Endothelial cell of umbilical vein (primary cell): ENCODE measurements at regions not wholly inside any gene's neighbourhood (a gene's known extent, or its start where the extent isn't known, plus 50 kb on each side); places are given as distances from the start of the nearest gene placed in this dataset.

ENCODE experiments used
- BruUV-seq: library from RNA; stranded (reverse); fragments of 400-500 nt; replicated peaks from 2 replicates; lab custom pipeline; 2021; lab: Mats Ljungman, UMichigan
- CTCF ChIA-PET: fragments of 300-600, 350-600 bp; sonication (Branson Sonifier 250); formaldehyde crosslinking; loops from one replicate; lab custom pipeline; 2021; ENCODE audit warnings: antibody characterized with exemption, inconsistent platforms; lab: Charles Lee
- POLR2A ChIA-PET: fragments of 300-600, 350-600 bp; sonication (Branson Sonifier 250); formaldehyde crosslinking; loops from one replicate; lab custom pipeline; 2021; ENCODE audit warnings: antibody characterized with exemption, inconsistent platforms; lab: Charles Lee
- DNase-seq: peaks from one replicate; pipeline ENCODE4 v3.0.0-alpha.2; 2011; ENCODE audit warnings: low read depth, low spot score
- FAIRE-seq: peaks from 2 replicates; lab custom pipeline; 2011; peaks lifted over from hg19 to GRCh38; lab: Jason Lieb, UNC
- H2AFZ ChIP-seq: 2 replicates; pipeline ENCODE4 v1.6.0; 2012; ENCODE audit warnings: low read depth, low read length, control low read depth, inconsistent platforms
- H3K27ac ChIP-seq: 2 replicates; pipeline ENCODE4 v1.5.1; 2011; ENCODE audit warnings: low read depth, mild to moderate bottlenecking, control low read depth, low read length, moderate library complexity; ENCODE audit not compliant: insufficient read depth
- H3K27me3 ChIP-seq, 2 experiments: 2 replicates each; pipeline versions ENCODE4 v1.6.0 to v1.6.1; 2011; ENCODE audit warnings: low read length in 2 of 2, mixed read lengths in 1 of 2; ENCODE audit not compliant: control insufficient read depth in 2 of 2, insufficient read depth in 2 of 2
- H3K36me3 ChIP-seq, 2 experiments: 2 replicates in 1 of 2; 3 replicates in 1 of 2; pipeline ENCODE4 v1.5.1; 2011; ENCODE audit warnings: low read length in 2 of 2, mild to moderate bottlenecking in 1 of 2, moderate library complexity in 1 of 2; ENCODE audit not compliant: control insufficient read depth in 2 of 2, insufficient read depth in 2 of 2; ENCODE audit errors: extremely low read depth in 1 of 2
- H3K4me1 ChIP-seq: 3 replicates; pipeline ENCODE4 v1.5.1; 2011; ENCODE audit warnings: mild to moderate bottlenecking, low read length; ENCODE audit not compliant: control insufficient read depth, insufficient read depth; ENCODE audit errors: extremely low read depth
- H3K4me2 ChIP-seq: 2 replicates; pipeline ENCODE4 v1.6.1; 2011; ENCODE audit warnings: low read length, control low read depth, mixed read lengths; ENCODE audit not compliant: insufficient read depth
- H3K4me3 ChIP-seq, 3 experiments: fragments of 200-600 bp in 1 of 3; sonication (generic), shearing (Covaris generic) in 1 of 3; replicated peaks in 1 of 3; 2 replicates each; pipeline ENCODE4 v1.5.1; 2011 to 2016; ENCODE audit warnings: control low read depth in 3 of 3, low read length in 3 of 3, mild to moderate bottlenecking in 2 of 3, inconsistent platforms in 1 of 3, low read depth in 1 of 3, moderate library complexity in 1 of 3; ENCODE audit not compliant: insufficient read depth in 1 of 3
- H3K79me2 ChIP-seq: 2 replicates; pipeline ENCODE4 v1.6.0; 2012; ENCODE audit warnings: low read length, inconsistent platforms; ENCODE audit not compliant: control insufficient read depth, insufficient read depth
- H3K9ac ChIP-seq: replicated peaks from 2 replicates; pipeline ENCODE3; 2011; ENCODE audit warnings: low read length, control low read depth; ENCODE audit not compliant: insufficient read depth; ENCODE audit errors: extremely low read depth
- H3K9me1 ChIP-seq: replicated peaks from 3 replicates; pipeline ENCODE4 v1.6.0; 2011; ENCODE audit warnings: mild to moderate bottlenecking, low read length; ENCODE audit not compliant: control insufficient read depth, insufficient read depth; ENCODE audit errors: extremely low read depth
- H3K9me3 ChIP-seq: replicated peaks from 2 replicates; pipeline ENCODE4 v1.5.1; 2012; ENCODE audit warnings: low read length, inconsistent platforms; ENCODE audit not compliant: control insufficient read depth, insufficient read depth
- H4K20me1 ChIP-seq: replicated peaks from 2 replicates; pipeline ENCODE3; 2011; ENCODE audit warnings: mild to moderate bottlenecking, low read length; ENCODE audit not compliant: control insufficient read depth, insufficient read depth; ENCODE audit errors: extremely low read depth
- CTCF ChIP-seq, 2 donors: IDR thresholded peaks; 1 replicate in 1 of 2; 2 replicates in 1 of 2; pipeline ENCODE4 v1.5.1; 2011; ENCODE audit warnings: low read length in 2 of 2, mild to moderate bottlenecking in 2 of 2, moderate library complexity in 2 of 2, control low read depth in 1 of 2, inconsistent platforms in 1 of 2, low read depth in 1 of 2; ENCODE audit not compliant: insufficient read depth in 1 of 2; ENCODE audit errors: extremely low read depth in 1 of 2
- EZH2 ChIP-seq: IDR thresholded peaks from 2 replicates; pipeline ENCODE4 v1.6.1; 2012; ENCODE audit warnings: borderline replicate concordance, low read depth, mild to moderate bottlenecking, moderate library complexity, low read length, inconsistent platforms; ENCODE audit not compliant: severe bottlenecking
- FOS ChIP-seq: IDR thresholded peaks from 2 replicates; pipeline ENCODE4 v1.6.1; 2011; ENCODE audit warnings: mild to moderate bottlenecking, low read length, moderate library complexity, borderline replicate concordance; ENCODE audit not compliant: insufficient read depth
- GATA2 ChIP-seq: IDR thresholded peaks from 2 replicates; pipeline ENCODE4 v1.7.0; 2011; ENCODE audit warnings: low read depth, mild to moderate bottlenecking, moderate library complexity, mixed read lengths, low read length; ENCODE audit not compliant: insufficient read length, insufficient read depth
- JUN ChIP-seq: IDR thresholded peaks from 2 replicates; pipeline ENCODE4 v1.6.1; 2011; ENCODE audit warnings: borderline replicate concordance, low read depth; ENCODE audit not compliant: insufficient read length, insufficient read depth
- MYC ChIP-seq: IDR thresholded peaks from one replicate; pipeline ENCODE4 v1.6.1; 2011; ENCODE audit warnings: mild to moderate bottlenecking, low read depth, low read length
- POLR2A ChIP-seq: IDR thresholded peaks from 2 replicates; pipeline ENCODE4 v1.6.1; 2012; ENCODE audit warnings: low read depth, mild to moderate bottlenecking, control low read depth, low read length
- POLR2AphosphoS5 ChIP-seq: IDR thresholded peaks from 2 replicates; pipeline ENCODE4 v1.6.1; 2012; ENCODE audit warnings: low read depth, mild to moderate bottlenecking, control low read depth, low read length, moderate library complexity; ENCODE audit not compliant: insufficient read depth
- dilution Hi-C: fragments of 300-500 bp; cut with MboI; formaldehyde crosslinking; loops from one replicate; pipeline ENCODE4 v1.15.0; 2019; ENCODE audit warnings: low sequenced_read_pairs; ENCODE audit not compliant: extremely low pct_ligation_motif_present
- intact Hi-C: fragments of 100-400 bp; cut with micrococcal nuclease; formaldehyde crosslinking; loops from one replicate; pipeline ENCODE4 v1.10.0; 2022
- TF ChIP-seq, protein P1 (sequence below): IDR thresholded peaks from 2 replicates; pipeline ENCODE4 v1.6.1; 2011; ENCODE audit not compliant: insufficient read depth, insufficient read length

DNA sequence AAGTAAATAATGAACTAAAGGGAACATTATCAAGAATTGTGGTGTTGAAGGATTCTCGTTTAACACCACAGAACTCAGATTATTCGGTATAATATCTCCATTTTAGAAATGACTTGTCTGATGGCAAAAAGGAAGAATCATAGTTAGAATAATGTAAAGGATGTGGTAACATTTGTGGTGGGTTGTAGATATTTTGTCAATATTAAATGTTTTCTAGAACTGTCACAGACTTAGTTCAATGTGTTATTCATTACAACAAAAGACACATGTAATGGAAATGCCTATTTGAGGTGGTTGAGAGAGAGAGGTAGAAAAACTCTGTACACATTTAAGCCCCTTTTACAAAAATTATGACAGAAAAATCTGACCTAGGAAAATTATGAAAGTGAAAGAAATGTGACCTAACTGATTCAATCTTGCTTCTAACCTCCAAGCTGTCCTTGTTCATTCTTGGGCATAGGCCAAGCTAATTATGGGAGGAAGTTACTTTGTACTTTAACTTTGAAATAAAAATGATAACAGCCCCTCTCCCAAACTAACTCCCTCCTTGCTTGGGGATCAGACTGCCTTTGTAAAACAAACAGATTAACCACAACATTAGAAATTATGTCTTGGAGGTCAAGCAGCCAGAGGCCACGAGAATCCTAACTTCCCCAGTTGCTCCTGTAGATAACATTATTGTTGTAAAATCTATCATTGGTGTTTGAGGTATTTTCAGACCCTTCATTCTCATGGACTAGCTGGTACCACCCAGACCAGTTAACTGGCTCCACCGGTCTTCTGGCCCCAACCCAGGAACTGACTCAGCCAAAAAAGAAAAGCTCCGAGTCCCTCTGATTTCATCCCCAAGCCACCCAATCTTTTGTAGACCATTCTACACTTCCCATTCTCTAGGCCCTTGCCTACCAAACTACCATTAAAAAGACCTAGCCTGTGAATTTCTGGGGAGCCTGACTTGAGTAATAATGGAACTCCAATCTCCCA is 1287.8 kb upstream of the CDH8 start:
- FAIRE-seq (no peak), DNase-seq (no peak)
- dilution Hi-C loops, result no loop called here
- no peaks in the 10 kb centered on the region for H3K4me1 ChIP-seq
- TF ChIP-seq JUN (no peak), CTCF (IDR thresholded peaks at IDR 0.05; ENCODE audit: extremely low read depth in 1 of 2, insufficient read depth in 1 of 2, low read depth in 1 of 2, low read length in 2 of 2) (no peak), MYC (no peak), EZH2 (no peak), POLR2AphosphoS5 (no peak), POLR2A (no peak), FOS (no peak), GATA2 (no peak)
- TF ChIP-seq, protein P1, sequence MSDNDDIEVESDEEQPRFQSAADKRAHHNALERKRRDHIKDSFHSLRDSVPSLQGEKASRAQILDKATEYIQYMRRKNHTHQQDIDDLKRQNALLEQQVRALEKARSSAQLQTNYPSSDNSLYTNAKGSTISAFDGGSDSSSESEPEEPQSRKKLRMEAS, result no peak
- H3K9me3 ChIP-seq, result no peaks in the 10 kb centered on the region
- intact Hi-C loops, result no loop called here
- no peaks in the 10 kb centered on the region for H3K9me1 ChIP-seq
- H3K27me3 ChIP-seq, result no peaks in the 10 kb centered on the region
- CTCF ChIA-PET, result no interaction called here
- no peaks in the 10 kb centered on the region for H3K36me3 ChIP-seq
- H3K4me3 ChIP-seq, result no peak overlapping the region
- no peaks in the 10 kb centered on the region for H4K20me1 ChIP-seq
- BruUV-seq, result no TSS peak
- no peak overlapping the region for H3K9ac ChIP-seq
- H3K4me2 ChIP-seq, result no peak overlapping the region
- no peak overlapping the region for H2AFZ ChIP-seq
- H3K27ac ChIP-seq, result no peak overlapping the region
- no peaks in the 10 kb centered on the region for H3K79me2 ChIP-seq
- POLR2A ChIA-PET, result no interaction called here
